ENCODE measurements at regions not wholly inside any gene's neighbourhood (a gene's known extent, or its start where the extent isn't known, plus 50 kb on each side); places are given as distances from the start of the nearest gene placed in this dataset.

GRCh38 chr5:91562922-91563321 is 179.8 kb upstream of the ARRDC3 start:
- Histone ChIP-seq H3K4me3 (replicated peaks in 1 of 3; ENCODE audit: insufficient read depth in 1 of 3, low read depth in 1 of 3, low read length in 3 of 3) (no peak overlapping the region), H3K4me1 (ENCODE audit: control insufficient read depth, extremely low read depth, insufficient read depth, low read length) (no peaks in the 10 kb centered on the region), H2AFZ (ENCODE audit: low read depth, low read length) (no peak overlapping the region), H3K27me3 (ENCODE audit: control insufficient read depth in 2 of 2, insufficient read depth in 2 of 2, low read length in 2 of 2) (no peaks in the 10 kb centered on the region), H3K9ac (replicated peaks; ENCODE audit: extremely low read depth, insufficient read depth, low read length) (no peak overlapping the region), H3K4me2 (ENCODE audit: insufficient read depth, low read length) (no peak overlapping the region), H3K36me3 (ENCODE audit: control insufficient read depth in 2 of 2, extremely low read depth in 1 of 2, insufficient read depth in 2 of 2, low read length in 2 of 2) (no peaks in the 10 kb centered on the region), H3K79me2 (ENCODE audit: control insufficient read depth, insufficient read depth, low read length) (no peaks in the 10 kb centered on the region), H3K9me1 (replicated peaks; ENCODE audit: control insufficient read depth, extremely low read depth, insufficient read depth, low read length) (no peaks in the 10 kb centered on the region), H3K9me3 (replicated peaks; ENCODE audit: control insufficient read depth, insufficient read depth, low read length) (no peaks in the 10 kb centered on the region), H3K27ac (ENCODE audit: insufficient read depth, low read depth, low read length) (no peak overlapping the region), H4K20me1 (replicated peaks; ENCODE audit: control insufficient read depth, extremely low read depth, insufficient read depth, low read length) (no peaks in the 10 kb centered on the region)
- POLR2A ChIA-PET, result no interaction called here
- CTCF ChIA-PET, result no interaction called here
- DNase-seq (ENCODE audit: low read depth, low spot score), result no peak
- no TSS peak for BruUV-seq (replicated peaks)
- FAIRE-seq, result no peak
- intact Hi-C loops (cut with micrococcal nuclease), result no loop called here
- TF ChIP-seq POLR2A (IDR thresholded peaks at IDR 0.05; ENCODE audit: low read depth, low read length), result no peak
- no peak for TF ChIP-seq CTCF (IDR thresholded peaks at IDR 0.05; ENCODE audit: extremely low read depth in 1 of 2, insufficient read depth in 1 of 2, low read depth in 1 of 2, low read length in 2 of 2)
- no peak for TF ChIP-seq FOS (IDR thresholded peaks at IDR 0.05; ENCODE audit: borderline replicate concordance, insufficient read depth, low read length)
- no peak for TF ChIP-seq MYC (IDR thresholded peaks at IDR 0.05; ENCODE audit: low read depth, low read length)
- no peak for TF ChIP-seq GATA2 (IDR thresholded peaks at IDR 0.05; ENCODE audit: insufficient read depth, insufficient read length, low read depth, low read length)
- no peak for TF ChIP-seq EZH2 (IDR thresholded peaks at IDR 0.05; ENCODE audit: borderline replicate concordance, low read depth, low read length, severe bottlenecking)
- TF ChIP-seq, protein P1, sequence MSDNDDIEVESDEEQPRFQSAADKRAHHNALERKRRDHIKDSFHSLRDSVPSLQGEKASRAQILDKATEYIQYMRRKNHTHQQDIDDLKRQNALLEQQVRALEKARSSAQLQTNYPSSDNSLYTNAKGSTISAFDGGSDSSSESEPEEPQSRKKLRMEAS (IDR thresholded peaks at IDR 0.05; ENCODE audit: insufficient read depth, insufficient read length), result no peak
- no peak for TF ChIP-seq POLR2AphosphoS5 (IDR thresholded peaks at IDR 0.05; ENCODE audit: insufficient read depth, low read depth, low read length)
- no peak for TF ChIP-seq JUN (IDR thresholded peaks at IDR 0.05; ENCODE audit: borderline replicate concordance, insufficient read depth, insufficient read length, low read depth)
- dilution Hi-C loops (cut with MboI; ENCODE audit: extremely low pct_ligation_motif_present, low sequenced_read_pairs), result no loop called here

Data from endothelial cell of umbilical vein (primary cell).